HG02885 (cell line): ENCODE measurements at regions not wholly inside any gene's neighbourhood (a gene's known extent, or its start where the extent isn't known, plus 50 kb on each side); places are given as distances from the start of the nearest gene placed in this dataset.

Experiments
- ATAC-seq: cut with Tn5 transposase; IDR thresholded peaks from one replicate; pipeline ENCODE4 v1.9.1; 2021; ENCODE audit warnings: mild to moderate bottlenecking; ENCODE audit not compliant: unreplicated experiment, poor library complexity

GRCh38 chr7:3191548-3191947 is 109.5 kb upstream of the SDK1 start:
- ATAC-seq: no peak

- no peak for ATAC-seq
These were observed 108.4 kb upstream of the SDK1 start for GRCh38 chr7:3192669-3193068.

- ATAC-seq: no peak
These were observed 107.5 kb upstream of the SDK1 start for GRCh38 chr7:3193379-3194120.

GRCh38 chr7:3194501-3195141 is 106.4 kb upstream of the SDK1 start:
- ATAC-seq: no peak

GRCh38 chr7:3195160-3195559 is 105.9 kb upstream of the SDK1 start:
- no peak for ATAC-seq

GRCh38 chr7:3196629-3197400 is 104.2 kb upstream of the SDK1 start:
- ATAC-seq: no peak

GRCh38 chr7:3197567-3198213 is 103.4 kb upstream of the SDK1 start:
- ATAC-seq: no peak

GRCh38 chr7:3198316-3198715 is 102.7 kb upstream of the SDK1 start:
- no peak for ATAC-seq

GRCh38 chr7:3200504-3200903 is 100.5 kb upstream of the SDK1 start:
- no peak for ATAC-seq

- ATAC-seq: no peak
These were observed 99.7 kb upstream of the SDK1 start for GRCh38 chr7:3201306-3201705.

GRCh38 chr7:3201937-3202710 is 98.9 kb upstream of the SDK1 start:
- ATAC-seq: no peak

GRCh38 chr7:3204526-3204925 is 96.5 kb upstream of the SDK1 start:
- ATAC-seq: no peak

- no peak for ATAC-seq
These were observed 95.0 kb upstream of the SDK1 start for GRCh38 chr7:3206101-3206500.

GRCh38 chr7:3206771-3207191 is 94.3 kb upstream of the SDK1 start:
- no peak for ATAC-seq

GRCh38 chr7:3207387-3207902 is 93.6 kb upstream of the SDK1 start:
- no peak for ATAC-seq

GRCh38 chr7:3210531-3210930 is 90.5 kb upstream of the SDK1 start:
- no peak for ATAC-seq

GRCh38 chr7:3214090-3214413 is 87.0 kb upstream of the SDK1 start:
- ATAC-seq: no peak

GRCh38 chr7:3215624-3216585 is 85.1 kb upstream of the SDK1 start:
- ATAC-seq: no peak

GRCh38 chr7:3217166-3217565 is 83.9 kb upstream of the SDK1 start:
- no peak for ATAC-seq
